ENCODE measurements at regions not wholly inside any gene's neighbourhood (a gene's known extent, or its start where the extent isn't known, plus 50 kb on each side); places are given as distances from the start of the nearest gene placed in this dataset.

DNA sequence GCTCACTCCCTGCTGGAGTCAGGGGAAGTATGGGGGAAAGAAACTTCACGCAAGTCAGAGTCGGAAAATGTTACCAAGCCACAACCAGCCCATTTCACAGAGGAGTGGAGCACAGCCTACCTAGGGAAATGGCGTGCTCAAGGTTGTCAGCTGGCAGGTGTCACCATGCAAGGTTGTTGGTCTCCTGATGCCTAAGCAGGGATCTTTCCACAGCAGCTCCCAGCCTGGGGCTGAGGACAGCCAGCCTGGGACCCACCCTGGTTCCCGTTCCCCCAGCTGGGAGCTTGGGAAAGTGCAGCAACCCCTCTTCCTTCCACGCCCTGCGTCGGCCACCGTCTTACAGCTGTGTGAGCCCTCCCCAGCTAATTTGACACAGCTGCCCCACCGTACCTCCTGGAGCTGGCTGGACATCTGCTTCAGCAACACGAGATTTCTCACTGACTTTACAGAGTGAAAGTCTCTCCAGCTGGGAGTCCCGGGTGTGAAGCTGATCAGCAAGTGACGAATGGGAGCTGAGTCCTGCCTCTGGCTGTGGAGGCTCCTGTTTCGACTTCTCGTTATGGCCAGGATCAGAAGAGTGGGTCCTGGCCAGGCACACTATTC, 224.6 kb upstream of the RAB4A start:
- TF ChIP-seq, protein P1, sequence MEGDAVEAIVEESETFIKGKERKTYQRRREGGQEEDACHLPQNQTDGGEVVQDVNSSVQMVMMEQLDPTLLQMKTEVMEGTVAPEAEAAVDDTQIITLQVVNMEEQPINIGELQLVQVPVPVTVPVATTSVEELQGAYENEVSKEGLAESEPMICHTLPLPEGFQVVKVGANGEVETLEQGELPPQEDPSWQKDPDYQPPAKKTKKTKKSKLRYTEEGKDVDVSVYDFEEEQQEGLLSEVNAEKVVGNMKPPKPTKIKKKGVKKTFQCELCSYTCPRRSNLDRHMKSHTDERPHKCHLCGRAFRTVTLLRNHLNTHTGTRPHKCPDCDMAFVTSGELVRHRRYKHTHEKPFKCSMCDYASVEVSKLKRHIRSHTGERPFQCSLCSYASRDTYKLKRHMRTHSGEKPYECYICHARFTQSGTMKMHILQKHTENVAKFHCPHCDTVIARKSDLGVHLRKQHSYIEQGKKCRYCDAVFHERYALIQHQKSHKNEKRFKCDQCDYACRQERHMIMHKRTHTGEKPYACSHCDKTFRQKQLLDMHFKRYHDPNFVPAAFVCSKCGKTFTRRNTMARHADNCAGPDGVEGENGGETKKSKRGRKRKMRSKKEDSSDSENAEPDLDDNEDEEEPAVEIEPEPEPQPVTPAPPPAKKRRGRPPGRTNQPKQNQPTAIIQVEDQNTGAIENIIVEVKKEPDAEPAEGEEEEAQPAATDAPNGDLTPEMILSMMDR (IDR thresholded peaks at IDR 0.05; ENCODE audit: low read length), result no peak
- no peak for TF ChIP-seq EZH2 (optimal IDR thresholded peaks at IDR 0.05; ENCODE audit: low read depth, low read length)
